Skeletal muscle cell (primary cell): ENCODE measurements at regions not wholly inside any gene's neighbourhood (a gene's known extent, or its start where the extent isn't known, plus 50 kb on each side); places are given as distances from the start of the nearest gene placed in this dataset.

Experiments used
- DNase-seq: peaks from one replicate; pipeline ENCODE4 v3.0.0-alpha.2; 2010; ENCODE audit warnings: low read depth
- H3K4me3 ChIP-seq: 2 replicates; pipeline ENCODE4 v1.5.1; 2011; ENCODE audit warnings: low read depth, mild to moderate bottlenecking, control low read depth, low read length, moderate library complexity

GRCh38 chr22:48361099-48361639 lies 1466.5 kb downstream of the BRD1 start:
- H3K4me3 ChIP-seq = no peak overlapping the region
- DNase-seq = no peak

DNA sequence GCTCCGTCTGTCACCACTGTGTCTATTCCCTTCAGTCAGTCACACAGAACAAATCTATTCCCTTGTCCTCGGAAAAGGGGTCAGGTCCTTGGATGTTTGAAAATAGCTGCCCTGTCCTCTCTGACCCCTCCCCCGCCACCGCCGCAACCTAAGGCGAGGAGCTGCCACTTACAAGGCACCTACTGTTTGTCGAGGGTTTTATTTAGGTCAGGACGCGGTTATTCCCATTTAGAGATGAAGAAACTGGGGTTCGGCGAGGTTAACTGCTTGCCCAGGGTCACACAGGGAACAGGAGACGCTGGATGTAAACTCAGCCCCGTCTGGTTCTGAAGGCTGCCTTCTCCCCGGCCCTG lies 1468.1 kb downstream of the BRD1 start:
- DNase-seq = no peak
- H3K4me3 ChIP-seq = no peak overlapping the region

GRCh38 chr22:48358886-48359612 lies 1468.6 kb downstream of the BRD1 start:
- no peak for DNase-seq
- no peak overlapping the region for H3K4me3 ChIP-seq

DNA sequence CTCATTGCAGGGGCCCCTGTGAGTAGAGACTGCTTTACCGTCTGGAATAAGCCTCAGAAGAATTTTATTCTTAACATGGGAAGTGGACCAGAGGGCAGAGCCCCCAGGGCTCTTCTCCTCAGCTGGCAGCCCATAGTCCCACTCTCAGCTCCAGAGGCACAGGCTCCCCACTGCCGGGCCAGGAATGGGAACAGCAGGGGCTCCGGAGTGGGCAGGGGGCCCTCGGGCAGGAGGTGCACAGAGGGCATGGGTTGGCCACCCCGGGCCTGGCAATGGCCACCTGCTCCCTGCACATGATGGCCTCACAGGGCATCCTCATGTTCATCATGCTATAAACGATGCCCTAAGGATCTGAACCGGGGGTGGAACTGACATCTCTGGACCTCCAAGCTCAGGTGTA lies 1469.7 kb downstream of the BRD1 start:
- H3K4me3 ChIP-seq = no peak overlapping the region

GRCh38 chr22:48357196-48357595 lies 1470.5 kb downstream of the BRD1 start:
- no peak for DNase-seq
- no peak overlapping the region for H3K4me3 ChIP-seq

More for the DNA sequence above, 1469.7 kb downstream of the BRD1 start:
- no peak for DNase-seq

GRCh38 chr22:48356731-48357130 lies 1470.9 kb downstream of the BRD1 start:
- no peak for DNase-seq
- no peak overlapping the region for H3K4me3 ChIP-seq

DNA sequence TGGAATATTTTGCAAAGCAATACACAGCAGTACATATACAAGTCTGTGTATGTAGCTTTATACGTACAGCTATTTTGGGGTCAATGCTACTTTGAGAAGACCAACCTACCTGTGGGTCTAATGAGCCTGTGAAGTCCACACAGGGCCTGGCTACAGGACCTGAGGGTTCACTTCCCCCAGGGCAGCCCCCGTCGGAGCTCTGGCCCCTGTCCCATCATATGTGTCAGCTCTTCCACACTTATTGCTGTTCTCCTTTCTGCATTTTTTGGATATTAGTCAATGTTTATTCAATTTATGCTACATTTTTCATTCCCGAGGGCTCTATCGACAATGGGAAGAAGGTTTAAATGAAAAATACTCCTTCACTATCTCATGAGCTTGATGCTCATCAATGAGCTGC lies 1473.6 kb downstream of the BRD1 start:
- no peak for DNase-seq
- no peak overlapping the region for H3K4me3 ChIP-seq

- no peak overlapping the region for H3K4me3 ChIP-seq
- no peak for DNase-seq
Observed at GRCh38 chr22:48353116-48353947, 1474.3 kb downstream of the BRD1 start.

- no peak overlapping the region for H3K4me3 ChIP-seq
- DNase-seq = no peak
Observed at GRCh38 chr22:48352086-48352911, 1475.4 kb downstream of the BRD1 start.

DNA sequence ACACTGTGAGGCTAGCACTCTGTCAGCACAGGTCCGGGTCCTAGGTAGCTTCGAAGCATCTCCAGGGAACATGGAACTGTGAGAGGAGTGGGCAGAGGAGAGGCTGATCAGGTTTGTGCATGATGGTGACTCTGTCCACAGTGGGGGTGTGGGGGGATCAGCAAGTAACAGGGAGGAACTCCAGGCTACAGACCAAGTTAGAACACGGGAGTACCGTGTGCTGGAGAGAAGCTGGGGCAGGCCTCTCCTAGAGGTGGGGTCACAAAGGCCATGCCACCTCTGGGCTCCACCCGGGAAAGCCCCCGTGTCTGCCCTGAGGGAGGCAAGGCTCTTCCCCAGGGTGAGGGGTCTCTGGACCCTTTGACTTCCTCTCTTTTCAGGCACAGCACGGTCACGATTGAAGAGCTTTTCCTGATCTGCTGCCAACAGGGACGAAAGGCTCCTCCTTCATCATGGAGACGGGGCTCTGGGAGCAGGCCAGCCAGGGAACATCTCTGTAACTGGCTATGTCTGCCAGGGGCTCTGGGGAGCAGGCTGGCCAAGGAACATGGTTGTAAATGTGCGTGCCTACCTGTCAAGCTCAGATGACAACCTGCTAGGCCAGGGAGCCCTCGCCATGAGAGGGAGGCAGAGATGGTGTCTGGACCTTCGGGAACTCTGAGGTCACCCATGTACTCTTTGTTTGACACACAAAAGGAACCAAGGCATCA lies 1476.1 kb downstream of the BRD1 start:
- no peak for DNase-seq
- no peak overlapping the region for H3K4me3 ChIP-seq

- H3K4me3 ChIP-seq = no peak overlapping the region
- DNase-seq = no peak
Observed at GRCh38 chr22:48350456-48350855, 1477.2 kb downstream of the BRD1 start.

GRCh38 chr22:48348855-48349254 lies 1478.8 kb downstream of the BRD1 start:
- no peak overlapping the region for H3K4me3 ChIP-seq
- DNase-seq = no peak

DNA sequence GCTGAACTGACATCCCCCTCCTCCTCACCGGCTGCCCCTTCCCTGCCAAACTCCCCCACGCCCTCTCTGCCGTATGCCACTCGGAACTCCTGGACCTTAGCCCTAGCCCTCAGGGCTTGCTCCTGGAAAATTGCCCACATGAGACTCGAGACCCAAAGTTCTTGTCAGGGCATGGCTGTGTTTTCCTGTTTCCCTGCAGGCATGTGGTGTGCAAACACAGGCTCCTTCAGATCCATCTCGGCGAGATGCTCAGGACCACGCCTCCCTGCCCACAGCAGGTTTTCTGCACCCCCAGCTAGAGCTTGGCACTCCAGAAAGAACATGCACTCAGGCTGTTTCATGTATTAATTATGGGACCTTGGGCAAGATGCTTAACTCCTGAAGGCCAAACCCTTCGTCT lies 1480.4 kb downstream of the BRD1 start:
- H3K4me3 ChIP-seq = no peak overlapping the region
- DNase-seq = no peak

- DNase-seq = no peak
Observed at GRCh38 chr22:48346911-48347310, 1480.8 kb downstream of the BRD1 start.

GRCh38 chr22:48346311-48346710 lies 1481.4 kb downstream of the BRD1 start:
- H3K4me3 ChIP-seq = no peak overlapping the region

More at GRCh38 chr22:48346911-48347310, 1480.8 kb downstream of the BRD1 start:
- no peak overlapping the region for H3K4me3 ChIP-seq

DNA sequence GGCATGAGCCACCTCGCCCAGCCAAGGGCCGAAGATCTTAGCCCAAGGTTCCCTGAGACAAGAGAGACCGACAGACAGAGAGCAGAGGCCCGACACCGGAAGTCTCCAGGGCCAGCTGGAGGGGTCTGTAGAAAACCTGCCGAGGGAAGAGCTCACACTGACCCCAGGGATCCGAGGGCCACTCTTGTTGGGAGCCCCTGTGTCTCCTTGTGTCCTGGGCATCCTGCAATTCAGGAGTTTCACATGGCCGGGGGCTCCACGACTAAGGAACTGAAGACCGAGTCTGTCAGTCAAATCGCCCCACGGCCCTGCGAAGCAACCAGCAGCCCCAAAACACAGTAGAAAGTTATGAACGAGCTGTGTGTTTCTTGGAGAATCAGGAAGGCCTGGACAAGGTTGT lies 1482.0 kb downstream of the BRD1 start:
- H3K4me3 ChIP-seq = no peak overlapping the region
- no peak for DNase-seq

More at GRCh38 chr22:48346311-48346710, 1481.4 kb downstream of the BRD1 start:
- DNase-seq = no peak

GRCh38 chr22:48343461-48343860 lies 1484.2 kb downstream of the BRD1 start:
- H3K4me3 ChIP-seq = no peak overlapping the region
- DNase-seq = no peak

- no peak overlapping the region for H3K4me3 ChIP-seq
- no peak for DNase-seq
Observed at GRCh38 chr22:48342732-48343131, 1484.9 kb downstream of the BRD1 start.

GRCh38 chr22:48342016-48342415 lies 1485.7 kb downstream of the BRD1 start:
- DNase-seq = no peak
- no peak overlapping the region for H3K4me3 ChIP-seq
